GM04504 (cell line): ENCODE measurements at regions not wholly inside any gene's neighbourhood (a gene's known extent, or its start where the extent isn't known, plus 50 kb on each side); places are given as distances from the start of the nearest gene placed in this dataset.
"Not testable (repeated sequence)": the region's sequence is repeated elsewhere in the genome, so short reads cannot be mapped to it uniquely, and the experiment has no call there.

ENCODE experiments used
- DNase-seq: peaks from one replicate; pipeline ENCODE4 v3.0.0-alpha.2; 2012; ENCODE audit warnings: low read depth

GRCh38 chr14:71606064-71606463 is 326.2 kb upstream of the RGS6 start:
- DNase-seq = no peak

GRCh38 chr14:71606575-71606974 is 325.7 kb upstream of the RGS6 start:
- no peak for DNase-seq

- DNase-seq = no peak
Measured at GRCh38 chr14:71607056-71607455, 325.2 kb upstream of the RGS6 start.

GRCh38 chr14:71610149-71610548 is 322.1 kb upstream of the RGS6 start:
- DNase-seq = no peak

- no peak for DNase-seq
Measured at GRCh38 chr14:71610797-71611196, 321.4 kb upstream of the RGS6 start.

DNA sequence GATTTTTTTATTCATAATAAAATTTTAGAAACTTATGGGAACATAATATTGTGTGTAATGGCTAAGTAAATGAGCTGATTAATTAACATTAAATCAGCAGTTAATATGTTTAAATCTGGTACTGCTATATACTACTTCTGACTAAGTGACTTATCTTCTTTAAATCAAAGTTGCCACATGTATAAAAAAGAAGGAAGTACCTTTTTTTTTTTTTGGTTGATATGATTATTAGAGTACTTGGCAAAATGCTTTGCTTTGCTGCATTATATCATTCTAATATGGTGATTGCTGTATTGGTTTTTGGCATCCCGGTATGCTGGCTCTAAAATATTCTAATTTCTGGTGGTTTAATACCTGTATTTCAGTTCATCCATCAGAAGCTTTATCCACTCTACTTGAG is 319.1 kb upstream of the RGS6 start:
- DNase-seq = no peak

- no peak for DNase-seq
Measured at GRCh38 chr14:71616013-71616412, 316.2 kb upstream of the RGS6 start.

DNA sequence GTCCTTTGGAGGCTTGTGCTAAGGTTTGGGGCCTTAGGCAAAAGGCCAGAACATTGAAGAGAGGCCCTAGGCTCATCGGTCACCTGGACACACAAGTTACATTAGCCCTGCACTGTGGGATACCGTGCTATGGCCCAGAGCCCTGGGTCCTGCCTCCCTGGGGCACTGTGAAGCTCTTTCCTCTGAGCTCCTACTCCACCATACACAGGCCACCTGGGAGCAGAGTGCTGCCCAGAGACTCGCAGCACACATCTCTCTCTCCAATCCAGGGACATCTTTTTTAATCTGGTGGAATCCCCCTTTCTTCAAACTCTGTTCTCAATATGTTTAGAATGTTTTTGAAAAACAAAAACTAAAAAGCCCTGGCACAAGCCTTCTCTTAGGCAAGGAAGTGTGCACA is 314.2 kb upstream of the RGS6 start:
- DNase-seq = no peak

DNA sequence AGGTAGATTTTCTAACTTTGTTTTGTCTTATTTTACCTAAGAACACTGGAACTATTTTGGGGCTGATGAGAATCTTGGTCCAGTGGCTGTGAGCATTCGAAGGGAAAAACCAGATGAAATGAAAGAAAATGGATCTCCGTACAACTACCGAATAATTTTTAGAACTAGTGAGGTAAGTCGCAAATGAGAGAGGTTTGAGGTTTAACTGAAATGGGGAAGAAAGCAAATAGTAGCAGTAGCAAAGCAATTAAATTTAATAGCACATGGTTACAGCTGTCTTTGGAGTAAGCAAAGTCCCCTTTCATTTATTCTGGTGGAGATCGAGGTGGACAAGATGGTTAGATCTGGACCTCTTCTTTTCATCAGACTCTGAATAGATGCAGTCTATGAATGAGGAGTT is 313.5 kb upstream of the RGS6 start:
- DNase-seq = no peak

GRCh38 chr14:71619472-71619871 is 312.8 kb upstream of the RGS6 start:
- no peak for DNase-seq

DNA sequence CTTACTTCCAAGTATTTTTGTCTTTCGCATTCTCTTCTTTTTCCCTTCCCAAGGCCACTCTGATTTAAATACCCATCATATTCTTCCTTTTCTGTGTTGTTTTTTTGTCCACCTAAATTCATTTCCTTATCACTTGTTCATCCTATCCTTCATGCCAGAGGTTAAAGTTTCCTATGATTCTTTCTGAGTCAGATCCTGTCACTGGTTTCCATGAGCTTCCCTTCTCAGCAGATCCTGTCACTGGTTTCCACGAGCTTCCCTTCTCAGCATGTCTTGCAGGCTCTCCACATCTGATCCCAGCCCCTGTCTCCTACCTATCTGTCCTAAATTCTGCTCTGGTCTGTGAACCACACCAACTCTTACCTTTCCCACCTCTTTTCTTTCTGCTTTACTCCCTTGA is 311.8 kb upstream of the RGS6 start:
- no peak for DNase-seq

DNA sequence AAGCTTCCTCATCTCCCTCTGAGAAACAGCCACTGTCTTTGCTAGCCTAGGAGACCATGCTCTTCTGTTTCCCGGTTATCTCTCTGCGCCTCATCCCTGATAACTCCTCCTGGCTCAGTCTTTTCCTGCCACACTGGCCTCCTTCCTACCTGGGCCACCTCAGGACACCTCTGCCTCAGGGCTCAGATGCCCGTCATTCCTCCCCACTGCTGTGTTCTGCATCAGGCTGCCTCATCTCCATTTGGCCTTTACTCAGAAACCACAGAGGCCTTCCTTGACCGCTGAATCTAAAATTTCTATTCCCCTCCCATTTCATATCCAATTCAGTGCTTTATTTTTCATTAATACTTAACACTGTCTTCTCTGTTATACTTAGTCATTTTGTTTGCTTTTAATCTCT is 311.0 kb upstream of the RGS6 start:
- no peak for DNase-seq

DNA sequence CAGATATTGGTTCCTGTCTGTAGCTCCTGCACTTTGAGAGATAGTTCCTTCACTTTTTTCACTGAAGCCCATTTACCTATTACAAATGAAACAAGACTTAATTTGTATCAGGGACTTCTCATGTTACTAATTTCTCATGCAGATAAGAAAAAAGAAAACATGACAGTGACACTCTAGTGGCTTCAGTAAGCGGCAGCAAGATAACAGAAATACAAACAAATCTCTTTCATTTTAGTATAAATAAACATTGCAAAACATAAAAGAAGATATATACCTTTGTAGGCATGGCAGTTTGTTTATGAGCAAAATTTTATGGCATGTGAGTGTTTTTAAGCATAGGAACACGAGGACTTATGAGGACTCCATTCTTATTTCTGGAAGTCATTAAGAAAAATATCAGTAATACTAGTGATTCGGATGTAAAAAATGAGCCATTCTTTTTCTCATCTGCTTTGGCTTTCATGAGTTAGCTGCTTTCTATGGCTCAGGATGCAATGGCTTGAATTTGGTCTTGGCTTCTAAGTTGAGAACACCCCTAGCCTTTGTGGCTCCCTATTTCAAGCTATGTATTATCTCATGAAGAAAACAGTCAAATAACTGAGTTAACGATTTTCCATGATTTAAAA is 310.1 kb upstream of the RGS6 start:
- DNase-seq = no peak

- no peak for DNase-seq
Measured at GRCh38 chr14:71623939-71624338, 308.3 kb upstream of the RGS6 start.

DNA sequence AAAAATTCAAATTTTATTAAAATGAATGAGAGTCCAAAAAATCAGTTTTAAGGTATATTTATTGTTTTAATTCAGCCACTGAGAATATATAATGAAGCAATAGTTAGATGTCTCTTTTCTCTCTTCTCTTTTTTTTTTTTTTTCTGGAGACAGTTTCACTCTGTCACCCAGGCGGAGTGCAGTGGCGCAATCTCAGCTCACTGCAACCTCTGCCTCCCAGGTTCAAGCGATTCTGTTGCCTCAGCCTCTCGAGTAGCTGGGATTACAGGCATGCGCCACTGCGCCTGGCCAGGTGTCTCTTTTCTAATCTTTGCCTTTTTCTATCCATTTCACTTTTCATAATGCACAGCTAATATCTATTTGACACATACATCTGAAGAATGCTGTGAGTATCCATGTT is 307.1 kb upstream of the RGS6 start:
- DNase-seq = no peak

DNA sequence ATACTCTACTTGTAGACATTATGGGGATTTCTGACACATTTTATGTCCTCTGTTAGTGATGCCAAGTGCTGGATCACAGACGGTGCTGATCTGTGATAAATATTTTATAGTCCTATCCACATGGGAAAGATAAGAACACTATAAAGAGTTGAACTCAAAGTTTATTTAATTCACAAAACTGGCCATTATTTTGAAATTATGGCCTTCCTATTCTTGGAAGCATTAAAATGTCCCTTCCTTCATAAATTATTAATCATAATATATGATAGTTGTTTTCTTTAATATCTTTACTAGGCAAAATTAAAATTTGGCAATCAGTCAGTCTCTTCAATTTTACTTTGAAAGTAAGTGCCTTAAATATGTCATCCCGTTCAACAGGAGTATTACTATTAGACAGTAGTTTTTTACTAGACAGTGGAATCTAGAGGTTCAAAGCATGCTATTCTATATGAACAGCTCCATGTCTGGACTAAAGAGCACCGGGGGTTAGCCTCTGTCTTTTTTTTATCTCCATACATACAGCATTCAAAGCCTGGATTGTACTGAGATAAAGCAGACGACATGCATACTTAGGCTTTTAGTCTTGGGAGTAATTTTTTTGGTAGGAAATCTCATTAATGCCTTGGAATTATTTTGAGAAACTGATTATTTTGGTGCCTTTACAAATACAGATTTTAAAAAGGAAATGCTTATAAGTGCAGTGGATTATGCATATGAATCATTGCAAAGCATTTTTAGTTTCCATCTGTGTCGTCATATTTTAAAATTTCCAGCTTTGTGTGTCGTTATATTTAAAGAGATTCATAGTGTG is 306.1 kb upstream of the RGS6 start:
- no peak for DNase-seq

GRCh38 chr14:71628433-71628832 is 303.8 kb upstream of the RGS6 start:
- DNase-seq = no peak

GRCh38 chr14:71629250-71629649 is 303.0 kb upstream of the RGS6 start:
- DNase-seq = no peak

DNA sequence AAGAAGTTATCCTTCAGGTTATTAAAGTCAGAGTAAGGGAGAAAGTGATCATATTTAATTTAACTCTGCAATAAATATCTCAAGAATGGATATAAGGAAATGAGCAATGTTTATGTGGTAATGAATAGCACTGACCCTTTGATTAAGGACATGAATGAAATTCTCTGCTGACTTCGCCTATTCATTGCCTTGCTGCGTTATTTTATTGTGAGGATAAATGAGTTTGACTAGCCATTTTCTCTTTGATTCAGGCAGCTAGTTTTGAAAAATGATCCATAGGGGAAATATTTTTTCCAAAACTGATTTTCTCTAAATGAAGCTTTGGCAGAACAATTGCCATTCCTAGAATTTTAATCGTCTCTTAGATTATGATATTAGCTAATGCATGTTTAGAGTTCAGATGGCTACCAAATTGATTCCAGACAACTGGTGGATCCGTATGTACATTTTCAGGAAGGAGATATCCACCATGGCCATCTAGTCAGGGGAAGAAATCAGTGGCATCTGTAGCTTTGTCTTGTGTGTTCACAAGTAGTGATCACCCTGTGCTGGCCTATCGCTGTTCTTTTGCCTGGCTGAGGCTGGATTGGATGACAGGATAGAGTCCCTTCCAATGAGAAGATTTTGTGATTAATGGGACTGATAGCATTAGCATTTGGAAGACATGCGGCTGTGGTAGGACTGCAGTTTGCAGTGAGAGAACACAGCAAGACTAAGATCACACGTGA is 302.3 kb upstream of the RGS6 start:
- DNase-seq = no peak

DNA sequence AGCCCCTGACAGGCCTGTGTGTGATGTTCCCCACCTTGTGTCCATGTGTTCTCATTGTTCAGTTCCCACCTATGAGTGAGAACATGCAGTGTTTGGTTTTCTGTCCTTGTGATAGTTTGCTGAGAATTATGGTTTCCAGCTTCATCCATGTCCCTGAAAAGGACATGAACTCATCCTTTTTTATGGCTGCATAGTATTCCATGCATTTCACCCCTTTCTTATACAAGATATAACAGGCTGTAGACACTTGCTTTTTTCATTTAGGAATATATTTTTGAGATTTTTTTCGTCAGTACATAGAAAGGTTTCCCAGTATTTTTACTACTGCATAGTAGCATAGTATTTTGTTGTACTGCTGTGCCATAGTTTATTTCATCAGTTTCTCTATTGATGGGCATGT is 301.2 kb upstream of the RGS6 start:
- not testable (repeated sequence) for DNase-seq

DNA sequence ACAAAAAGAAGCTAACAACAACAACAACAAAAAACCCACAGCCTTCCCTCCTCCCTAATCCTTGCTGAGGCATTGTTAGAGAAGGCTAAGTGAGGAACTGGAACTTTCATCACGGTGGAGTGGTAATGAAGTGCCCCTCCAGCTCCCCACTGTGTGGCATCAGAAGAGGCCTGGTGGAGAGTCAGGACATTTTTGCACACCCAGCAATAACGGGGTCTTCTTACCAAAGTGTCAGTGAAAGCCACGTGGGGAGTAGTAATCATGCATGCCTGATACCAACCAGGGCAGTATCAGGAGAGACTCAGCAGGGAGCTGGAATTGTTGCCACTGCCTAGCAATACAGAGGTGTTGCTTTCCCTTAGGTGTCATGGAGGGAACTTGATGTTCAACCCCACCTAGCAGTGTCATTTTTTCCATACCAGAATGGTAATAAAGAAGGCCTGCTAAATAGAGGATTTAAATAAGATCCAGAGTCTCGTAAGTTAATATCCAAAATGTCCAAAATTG is 299.7 kb upstream of the RGS6 start:
- no peak for DNase-seq

GRCh38 chr14:71636076-71636475 is 296.2 kb upstream of the RGS6 start:
- no peak for DNase-seq
